GDM1 (cell line): ENCODE measurements at regions not wholly inside any gene's neighbourhood (a gene's known extent, or its start where the extent isn't known, plus 50 kb on each side); places are given as distances from the start of the nearest gene placed in this dataset.
"Not testable (repeated sequence)": the region's sequence is repeated elsewhere in the genome, so short reads cannot be mapped to it uniquely, and the experiment has no call there.

Experiments
- DNase-seq: peaks from one replicate; lab custom pipeline; 2025; lab: John Stamatoyannopoulos, UW

DNA sequence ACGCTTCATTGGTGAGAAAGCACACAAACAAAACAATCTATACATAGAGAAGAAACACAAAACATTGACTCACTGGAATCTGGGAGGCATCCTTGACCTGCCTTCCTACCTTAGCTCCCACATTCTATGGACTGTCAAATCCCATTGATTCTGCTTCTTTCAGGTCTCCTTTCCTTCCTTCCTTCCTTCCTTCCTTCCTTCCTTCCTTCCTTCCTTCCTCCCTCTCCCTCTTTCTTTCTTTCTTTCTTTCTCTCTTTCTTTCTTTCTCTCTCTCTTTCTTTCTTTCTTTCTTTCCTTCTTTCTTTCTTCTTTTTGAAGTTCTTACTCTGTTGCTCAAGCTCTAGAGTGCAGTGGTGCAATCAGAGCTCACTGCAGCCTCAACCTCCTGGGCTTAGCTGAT is 108.0 kb upstream of the SGK1 start:
- not testable (repeated sequence) for DNase-seq

DNA sequence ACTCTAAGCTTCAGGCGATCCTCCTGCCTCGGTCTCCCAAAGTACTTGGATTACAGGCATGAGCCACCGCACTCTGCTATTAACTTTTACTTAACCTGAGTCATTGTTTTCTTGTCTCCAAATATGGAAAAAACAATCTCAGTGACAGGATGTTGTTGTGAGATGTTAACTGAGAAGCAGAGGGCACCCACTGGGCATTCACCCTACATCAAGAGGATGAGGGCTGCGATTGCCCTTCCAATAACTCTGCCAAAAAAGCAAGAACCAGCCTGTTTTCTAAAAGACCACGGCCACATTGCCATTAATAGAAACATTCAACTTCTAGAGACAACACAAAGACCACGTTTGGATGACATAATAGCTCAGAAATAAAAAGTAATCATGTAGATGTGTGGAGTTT is 107.6 kb upstream of the SGK1 start:
- DNase-seq = no peak

DNA sequence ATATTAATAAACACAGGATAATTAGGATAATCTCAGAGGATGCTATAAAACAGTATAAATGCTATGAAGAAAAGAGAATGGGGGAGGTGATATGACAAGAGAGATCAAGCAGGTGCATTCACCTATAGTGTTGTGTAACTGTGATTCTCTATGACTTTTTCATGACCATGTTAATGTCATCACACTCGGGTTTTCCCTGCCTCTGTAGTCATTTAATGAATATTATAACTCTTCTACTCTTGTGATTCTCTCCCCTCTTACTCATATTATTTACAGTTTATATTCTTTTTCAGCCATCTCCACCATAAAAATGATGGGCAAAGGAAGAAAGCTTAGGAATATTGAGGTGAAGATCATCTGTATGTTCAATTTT is 106.9 kb upstream of the SGK1 start:
- DNase-seq = no peak

DNA sequence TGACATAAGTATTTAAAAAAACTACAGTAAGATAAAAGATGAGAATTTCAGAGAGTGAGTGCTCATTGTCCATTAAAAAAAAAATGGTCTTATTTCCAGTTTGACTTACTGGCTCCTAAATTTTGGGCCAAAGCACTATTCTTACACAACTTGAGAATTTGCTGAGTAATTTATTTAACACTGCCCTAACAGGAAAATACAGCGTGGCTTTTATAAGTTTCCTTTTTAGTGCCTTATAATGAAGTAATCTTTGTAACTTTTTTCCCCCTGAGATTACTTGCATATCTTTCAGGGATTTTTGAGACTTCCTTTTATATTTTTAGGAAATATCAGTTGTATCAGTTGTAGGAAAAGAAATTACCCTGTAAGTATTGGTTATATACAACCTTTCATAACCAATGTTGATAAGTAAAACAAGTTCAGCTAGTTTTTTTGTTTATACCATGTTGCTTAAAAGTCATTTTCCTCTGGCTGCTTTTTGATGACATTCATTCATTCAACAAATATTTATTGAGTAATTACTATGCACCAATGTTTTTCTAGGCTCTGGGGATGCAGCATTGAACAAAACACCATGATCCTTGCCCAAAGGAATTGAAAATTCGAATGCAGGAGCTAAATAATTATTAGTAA is 106.4 kb upstream of the SGK1 start:
- no peak for DNase-seq

DNA sequence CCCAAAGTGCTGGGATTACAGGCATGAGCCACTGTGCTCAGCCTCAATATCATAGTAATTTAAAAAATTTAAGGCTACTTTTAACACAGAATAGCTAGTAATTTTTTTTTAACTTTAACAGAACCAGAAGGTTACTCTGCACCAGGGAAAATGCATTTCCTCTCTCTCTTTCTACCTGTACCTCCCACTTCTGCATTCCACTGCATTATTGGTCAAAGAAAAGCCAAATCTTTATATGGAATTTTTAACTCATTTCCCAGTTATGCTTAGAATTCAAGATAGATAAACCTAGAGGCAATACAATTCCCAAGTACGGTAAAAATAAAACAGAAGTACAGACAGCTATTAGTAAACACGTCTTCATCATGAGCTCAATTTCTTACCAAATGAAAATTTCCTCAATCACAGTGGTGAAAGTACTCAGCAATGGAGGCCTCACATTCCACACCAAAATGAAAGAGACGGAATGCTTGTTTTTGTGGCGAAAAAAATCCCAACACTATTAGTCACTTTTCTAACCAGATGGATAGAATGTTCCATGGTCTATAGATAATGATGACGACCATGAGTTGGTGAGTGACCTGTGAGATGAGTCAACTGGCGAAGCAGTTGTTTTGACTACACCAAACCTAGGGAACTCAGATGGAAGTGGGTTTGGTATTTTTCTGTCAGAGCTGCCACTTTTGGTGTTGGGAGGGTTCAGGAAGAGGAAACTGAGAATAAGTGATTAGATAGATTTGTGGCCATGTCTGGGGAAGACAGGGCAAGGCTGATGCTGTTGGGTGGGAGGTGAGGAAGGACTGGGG is 104.7 kb upstream of the SGK1 start:
- no peak for DNase-seq

DNA sequence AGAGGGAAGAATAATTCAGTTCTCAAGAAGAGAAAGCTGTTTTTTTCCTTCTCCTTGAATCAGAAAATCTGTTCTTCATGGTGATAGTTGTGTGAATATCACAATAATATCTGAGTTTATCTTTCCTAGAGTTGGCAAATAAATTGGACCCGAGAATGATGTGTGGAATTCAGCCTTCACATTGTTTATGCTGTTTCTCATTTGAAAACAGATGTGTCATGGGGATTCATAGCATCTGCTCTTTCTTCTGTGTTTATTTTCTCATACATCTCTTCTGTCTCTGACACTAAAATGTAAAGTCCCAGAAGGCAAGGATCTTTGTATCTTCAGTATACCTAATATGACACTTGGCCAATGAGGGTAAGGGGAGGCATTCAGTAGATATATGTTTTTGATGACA is 103.6 kb upstream of the SGK1 start:
- DNase-seq = no peak

DNA sequence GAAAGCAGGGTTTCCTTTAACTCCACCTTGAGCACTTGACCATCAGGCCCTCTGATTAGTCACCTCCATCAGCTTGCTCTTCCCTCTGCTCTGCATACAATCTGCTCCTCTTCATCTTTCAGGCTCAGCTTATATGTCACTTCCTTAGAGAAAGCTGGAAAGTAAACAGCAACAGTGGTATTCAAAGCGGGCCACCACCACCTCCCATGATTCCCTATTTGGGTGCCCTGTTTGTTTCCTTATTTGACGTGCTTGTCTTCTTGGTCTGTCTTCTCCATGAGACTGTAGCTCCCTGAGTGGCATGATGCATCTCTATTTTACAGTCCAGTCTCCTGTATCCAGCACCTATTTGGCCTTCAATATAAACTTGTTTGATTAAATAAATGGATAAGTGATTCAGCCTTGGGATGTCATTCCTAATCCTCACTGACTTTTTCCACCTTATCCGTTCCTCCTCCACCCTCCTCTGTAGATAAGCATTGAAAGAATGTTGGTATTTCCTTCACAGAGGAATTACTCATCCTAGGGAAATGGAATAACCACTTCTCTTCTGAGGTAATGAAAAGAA is 102.8 kb upstream of the SGK1 start:
- no peak for DNase-seq

DNA sequence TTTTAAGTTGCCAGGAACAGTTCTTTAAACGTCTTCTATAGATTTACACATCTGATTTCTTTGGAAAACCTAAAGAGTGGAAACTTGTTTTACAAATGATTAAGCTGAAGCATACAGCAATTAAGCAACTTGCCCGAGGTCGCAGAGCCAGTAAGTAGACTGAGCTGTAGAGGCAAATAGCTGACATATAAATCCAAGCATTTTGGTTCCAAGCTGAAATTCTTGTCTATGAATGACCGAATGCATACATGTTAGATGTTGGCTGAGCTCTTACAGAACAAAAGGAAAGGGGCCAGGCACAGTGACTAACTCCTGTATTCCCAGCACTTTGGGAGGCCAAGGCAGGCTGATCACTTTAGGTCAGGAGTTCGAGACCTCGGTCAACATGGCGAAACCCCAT is 101.8 kb upstream of the SGK1 start:
- DNase-seq = no peak

DNA sequence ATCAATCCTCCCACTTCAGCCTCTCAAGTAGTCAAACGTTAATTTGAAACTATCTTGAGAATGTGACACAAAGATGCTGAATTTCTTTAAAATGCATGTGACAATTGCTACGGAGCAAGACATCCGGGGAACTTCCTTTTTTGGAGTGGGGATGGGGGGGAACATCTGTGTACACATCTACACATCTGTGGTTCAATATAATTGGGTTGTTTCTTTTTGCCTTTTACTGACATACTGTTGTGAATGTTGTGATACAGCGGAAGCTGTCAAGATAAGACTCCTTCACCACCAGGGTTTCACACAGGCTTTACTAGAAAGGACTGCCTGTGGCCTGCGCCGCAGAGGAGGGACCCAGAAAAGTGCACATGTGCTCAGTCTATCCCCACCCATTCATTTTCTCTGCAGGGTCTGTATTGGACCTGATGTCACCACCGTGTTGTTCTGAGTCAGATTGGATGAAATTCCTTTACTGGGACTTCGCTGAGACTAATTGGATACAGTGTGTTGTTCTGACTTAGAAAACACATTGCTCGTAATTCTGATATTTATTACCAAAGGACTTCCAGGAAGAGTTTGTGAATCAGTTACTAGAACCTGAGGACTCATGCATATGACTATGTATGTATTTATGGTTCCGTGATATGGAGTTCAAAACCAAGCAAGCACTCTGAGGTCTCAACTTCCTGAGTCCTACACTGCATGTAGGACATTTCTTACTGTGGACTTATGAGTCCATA is 98.7 kb upstream of the SGK1 start:
- no peak for DNase-seq

DNA sequence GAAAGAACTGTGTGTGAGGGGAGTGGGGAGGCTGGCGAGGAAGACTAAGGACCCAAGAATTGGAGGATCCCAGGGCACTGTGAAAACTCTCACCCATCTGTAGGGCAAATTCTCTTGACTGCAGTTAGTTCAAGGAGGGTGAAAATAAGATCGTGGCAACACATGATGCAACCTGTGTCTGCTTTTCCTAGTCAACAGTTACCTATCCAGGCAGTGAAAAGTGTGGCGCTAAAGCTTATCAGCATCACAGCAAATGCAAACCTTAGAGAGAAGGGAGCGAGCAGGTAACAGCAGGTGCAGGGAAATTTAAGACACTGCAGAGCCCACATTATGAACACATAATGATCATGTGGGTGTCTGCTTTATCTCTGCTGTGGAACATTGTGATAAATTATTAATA is 97.7 kb upstream of the SGK1 start:
- no peak for DNase-seq

DNA sequence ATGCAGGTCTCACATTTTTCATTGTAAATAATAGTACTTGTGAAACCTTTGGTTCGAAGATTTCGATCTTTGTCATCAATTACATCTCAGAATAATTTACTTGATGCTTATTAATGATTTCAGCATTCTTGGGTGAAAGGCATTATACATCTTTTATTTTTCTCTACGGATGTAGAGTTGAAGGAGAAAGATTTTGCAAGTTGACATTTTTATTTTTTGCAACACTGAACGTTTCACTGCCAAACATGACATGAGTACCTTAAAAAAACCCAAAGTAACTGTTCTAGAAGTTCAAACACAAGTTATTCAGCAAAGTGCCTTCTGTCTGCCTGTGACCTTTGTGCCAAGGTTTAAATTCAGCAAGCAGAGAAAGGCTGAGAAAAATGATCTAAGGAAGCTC is 97.3 kb upstream of the SGK1 start:
- DNase-seq = no peak

DNA sequence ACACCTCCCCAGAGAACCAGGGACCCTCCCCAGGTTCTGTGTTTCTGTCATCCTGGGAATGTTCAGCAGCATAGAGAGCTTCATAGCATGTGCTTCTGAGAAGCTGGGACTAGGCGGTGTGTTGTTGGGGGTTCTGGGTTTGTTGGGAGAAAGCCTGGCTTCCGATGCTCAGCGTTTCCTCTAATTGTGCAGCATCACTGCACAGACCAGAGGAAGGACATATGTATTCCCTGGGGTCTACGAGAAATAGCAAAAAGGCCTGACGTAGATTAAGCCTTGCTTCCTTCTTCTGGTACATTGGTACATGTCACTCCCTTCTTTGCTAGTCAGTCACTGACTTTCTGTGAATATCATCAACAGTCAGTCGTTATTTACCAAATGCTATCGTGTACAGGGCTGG is 96.9 kb upstream of the SGK1 start:
- DNase-seq = no peak

DNA sequence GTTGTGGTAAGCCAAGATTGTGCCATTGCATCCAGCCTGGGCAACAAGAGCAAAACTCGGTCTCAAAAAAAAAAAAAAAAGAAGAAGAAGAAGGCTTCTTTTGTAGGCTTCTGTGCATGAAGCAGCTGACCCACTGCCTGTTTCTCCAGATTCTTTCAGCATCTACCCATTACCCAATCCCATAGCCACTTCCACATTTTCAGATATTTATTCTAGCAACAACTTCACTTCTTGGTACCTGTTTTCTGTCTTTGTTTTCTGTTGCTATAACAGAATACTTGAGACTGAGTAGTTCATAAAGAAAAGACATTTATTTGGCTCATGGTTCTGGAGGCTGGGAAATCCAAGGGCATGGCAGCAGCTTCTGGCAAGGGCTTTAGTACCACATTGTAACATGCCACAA is 95.3 kb upstream of the SGK1 start:
- no peak for DNase-seq

DNA sequence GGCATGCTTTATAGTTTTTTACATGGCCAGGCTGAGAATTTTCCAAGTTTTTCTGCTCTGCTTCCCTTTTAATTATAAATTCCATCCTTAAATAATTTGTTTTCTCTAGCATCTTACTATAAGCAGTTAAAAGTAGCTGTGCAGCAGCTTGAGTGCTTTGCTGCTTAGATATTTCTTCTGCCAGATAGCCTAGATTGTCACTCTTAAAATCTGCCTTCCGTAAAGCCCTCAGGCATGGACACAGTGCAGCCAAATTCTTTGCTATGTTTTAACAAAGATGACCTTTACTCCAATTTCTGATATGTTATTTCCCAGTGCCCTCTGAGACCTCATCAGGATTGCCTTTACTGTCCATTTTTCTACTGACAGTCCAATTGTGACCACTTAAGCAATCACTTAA is 92.6 kb upstream of the SGK1 start:
- no peak for DNase-seq

DNA sequence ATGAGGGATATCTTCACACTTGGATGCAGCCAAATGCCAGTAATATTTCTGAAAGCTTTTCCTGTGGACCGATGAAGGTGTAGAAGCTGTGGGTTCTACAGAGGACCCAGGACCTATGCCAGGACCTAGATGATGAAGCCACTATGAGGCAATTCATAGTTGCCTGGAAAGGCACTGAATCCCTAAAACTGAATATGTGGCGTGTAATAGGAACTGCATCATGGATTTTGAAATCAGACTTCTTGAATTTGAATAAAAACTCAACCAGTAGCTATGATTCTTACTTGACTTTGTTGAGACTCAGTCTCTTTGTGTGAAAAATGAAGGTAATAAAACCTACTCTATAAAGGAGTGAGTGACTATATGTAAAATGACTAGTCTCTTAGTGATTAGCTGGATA is 89.9 kb upstream of the SGK1 start:
- no peak for DNase-seq

DNA sequence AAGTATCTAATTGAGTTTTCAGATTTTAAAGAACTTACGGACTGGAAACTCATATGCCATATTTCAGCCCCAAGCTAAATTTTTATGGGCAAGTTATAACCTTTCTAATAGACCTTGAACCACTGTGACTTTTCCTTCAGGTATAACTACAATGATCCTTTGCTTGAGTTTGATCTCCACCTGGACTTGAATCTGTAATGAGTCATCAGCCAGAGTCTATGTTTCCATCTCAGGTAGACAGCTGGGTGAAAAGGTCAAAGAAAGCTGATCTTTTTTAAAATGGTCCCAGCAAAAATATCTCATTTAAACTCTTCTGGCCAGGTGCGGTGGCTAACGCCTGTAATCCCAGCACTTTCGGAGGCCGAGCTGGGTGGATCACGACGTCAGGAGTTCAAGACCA is 88.4 kb upstream of the SGK1 start:
- no peak for DNase-seq

DNA sequence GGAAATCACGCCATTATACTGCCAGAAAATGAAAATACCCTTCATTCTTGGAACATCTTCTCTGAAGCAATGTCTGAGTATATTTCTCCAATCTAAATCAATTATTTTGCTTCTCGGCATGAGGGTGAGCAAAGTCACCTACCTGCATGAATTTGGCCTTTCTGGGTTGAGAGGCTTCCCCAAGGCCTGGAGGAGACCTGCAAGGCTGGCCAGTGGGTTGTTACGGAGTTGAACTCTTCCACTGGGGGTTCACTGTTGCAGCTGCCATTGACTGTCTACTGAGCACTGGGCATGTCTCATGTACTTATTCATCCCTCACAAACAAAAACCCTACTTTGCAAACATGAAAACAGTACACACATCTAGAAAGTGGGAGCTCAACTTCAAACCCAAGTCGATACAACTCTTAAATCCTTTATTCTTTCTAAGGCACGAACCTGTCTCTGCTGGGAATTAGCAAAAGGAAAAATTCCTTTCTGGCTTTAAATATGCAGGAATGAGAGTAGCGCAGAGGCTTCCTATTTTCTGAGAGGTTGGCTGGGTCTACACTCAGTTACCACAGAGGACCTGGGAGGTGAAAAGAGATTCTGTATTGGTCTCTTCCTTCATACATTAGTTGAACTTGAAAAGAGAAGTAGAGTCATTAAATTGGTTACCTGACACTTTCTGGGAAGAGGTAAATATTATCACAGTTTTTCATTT is 87.6 kb upstream of the SGK1 start:
- no peak for DNase-seq

DNA sequence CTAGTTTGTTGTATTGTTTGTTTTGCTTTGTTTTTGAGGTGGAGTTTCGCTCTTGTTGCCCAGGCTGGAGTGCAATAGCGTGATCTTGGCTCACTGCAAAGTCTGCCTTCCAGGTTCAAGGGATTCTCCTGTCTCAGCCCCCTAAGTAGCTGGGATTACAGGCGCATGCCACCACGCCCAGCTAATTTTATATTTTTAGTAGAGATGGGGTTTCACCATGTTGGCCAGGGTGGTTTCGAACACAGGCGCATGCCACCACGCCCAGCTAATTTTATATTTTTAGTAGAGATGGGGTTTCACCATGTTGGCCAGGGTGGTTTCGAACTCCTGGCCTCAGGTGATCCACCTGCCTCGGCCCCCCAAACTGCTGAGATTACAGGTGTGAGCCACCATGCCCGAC is 85.4 kb upstream of the SGK1 start:
- not testable (repeated sequence) for DNase-seq

DNA sequence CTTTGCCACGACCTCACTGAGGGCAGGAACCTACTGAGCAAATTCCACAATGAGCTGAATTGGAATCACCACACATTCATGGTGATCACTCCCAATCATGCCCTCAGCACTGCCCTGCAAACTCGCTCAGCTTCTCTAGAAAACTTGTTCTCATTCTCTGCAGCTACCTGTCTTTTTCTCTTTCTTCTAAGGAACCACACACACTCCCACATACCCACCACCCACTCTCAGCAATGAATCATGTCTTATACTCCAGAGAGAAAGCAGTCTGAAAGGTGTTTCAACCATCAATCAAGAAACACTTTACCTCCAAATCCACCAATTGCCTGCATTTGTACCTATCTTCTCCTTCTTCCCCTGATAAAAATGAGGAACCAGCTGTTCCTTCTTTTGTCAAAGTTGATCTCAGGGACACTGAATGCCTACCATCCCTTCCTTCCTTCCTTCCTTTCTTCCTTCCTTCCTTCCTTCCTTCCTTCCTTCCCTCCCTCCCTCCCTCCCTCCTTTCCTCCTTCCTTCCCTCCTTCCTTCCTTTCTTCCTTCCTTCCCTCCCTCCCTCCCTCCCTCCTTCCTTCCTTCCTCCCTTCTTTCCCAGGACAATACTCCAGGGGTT is 84.6 kb upstream of the SGK1 start:
- DNase-seq = no peak

DNA sequence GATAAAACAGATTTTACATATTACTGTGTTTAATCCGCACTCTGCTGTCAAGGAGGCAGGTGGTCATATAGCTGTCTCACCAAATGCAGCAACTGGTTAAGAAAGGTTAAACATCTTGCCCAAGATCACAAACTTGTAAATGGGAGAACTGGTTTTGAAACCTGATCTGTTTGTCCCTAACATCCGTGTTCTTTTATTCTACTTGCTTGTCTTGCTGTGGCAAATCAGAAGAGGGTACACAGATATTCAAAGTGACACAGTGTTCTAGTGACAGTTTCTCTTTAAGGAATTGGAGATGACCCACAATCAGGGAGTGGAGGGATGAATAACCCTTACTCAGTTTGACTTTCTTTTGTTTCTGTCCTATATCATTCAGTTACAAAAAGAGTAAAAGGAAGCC is 83.0 kb upstream of the SGK1 start:
- DNase-seq = no peak

DNA sequence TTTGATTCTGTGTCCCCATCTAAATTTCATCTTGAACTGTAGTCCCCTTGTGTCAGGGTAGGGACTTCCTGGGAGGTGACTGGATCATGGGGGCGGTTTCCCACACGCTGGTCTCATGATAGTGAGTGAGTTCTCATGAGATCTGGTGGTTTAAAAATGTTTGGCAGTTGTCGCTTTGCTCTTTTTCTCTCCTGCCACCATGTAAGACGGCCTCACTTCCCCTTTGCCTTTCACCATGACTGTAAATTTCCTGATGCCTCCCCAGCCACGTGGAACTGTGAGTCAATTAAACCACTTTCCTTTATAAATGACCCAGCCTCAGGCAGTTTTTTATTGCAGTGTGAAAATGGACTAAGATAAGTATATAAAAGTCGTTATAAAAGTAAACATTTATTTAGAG is 80.5 kb upstream of the SGK1 start:
- peak; percentile 3 for DNase-seq

DNA sequence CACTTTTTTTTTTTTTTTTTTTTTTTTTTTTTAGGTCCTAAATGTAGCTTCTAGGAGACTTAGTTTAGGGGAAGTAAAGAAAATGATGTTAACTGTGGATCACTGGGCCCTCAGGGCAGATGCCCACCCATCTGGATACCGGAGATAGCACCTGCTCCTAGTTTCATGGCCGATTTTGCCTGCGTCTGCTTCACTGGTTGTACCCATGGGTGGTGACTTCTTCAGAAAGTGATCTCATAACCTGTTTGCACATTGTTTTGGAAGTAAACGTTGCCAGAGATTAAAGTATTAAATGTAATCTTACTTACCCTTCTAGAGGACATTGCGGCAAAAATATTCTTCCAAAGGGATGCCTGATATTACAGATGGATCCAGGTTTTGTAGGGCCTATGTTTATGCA is 79.8 kb upstream of the SGK1 start:
- DNase-seq = no peak
